OCI-LY1 (cell line): ENCODE measurements at regions not wholly inside any gene's neighbourhood (a gene's known extent, or its start where the extent isn't known, plus 50 kb on each side); places are given as distances from the start of the nearest gene placed in this dataset.

ENCODE experiments used
- H2AFZ ChIP-seq: fragments of 200-600 bp; sonication (generic), shearing (Covaris generic); 2 replicates; pipeline ENCODE4 v1.6.0; 2014; ENCODE audit warnings: antibody characterized with exemption, mild to moderate bottlenecking, low read length
- H3F3A ChIP-seq: fragments of 200-600 bp; sonication (generic), shearing (Covaris generic); 2 replicates; pipeline ENCODE4 v1.6.0; 2014; ENCODE audit warnings: mild to moderate bottlenecking, antibody characterized with exemption, low read length, moderate library complexity; ENCODE audit not compliant: insufficient read depth
- H3K27ac ChIP-seq: fragments of 200-600 bp; sonication (generic); 2 replicates; pipeline ENCODE4 v1.5.1; 2014; ENCODE audit warnings: low read length, mixed run types, mild to moderate bottlenecking, low read depth; ENCODE audit not compliant: poor library complexity, severe bottlenecking
- H3K27me3 ChIP-seq: fragments of 200-600 bp; sonication (generic); 2 replicates; pipeline ENCODE4 v1.6.0; 2014; ENCODE audit warnings: antibody characterized with exemption, mild to moderate bottlenecking, low read length, moderate library complexity; ENCODE audit not compliant: insufficient read depth
- H3K36me3 ChIP-seq: fragments of 200-600 bp; sonication (generic); 2 replicates; pipeline ENCODE4 v1.6.1; 2014; ENCODE audit warnings: mild to moderate bottlenecking, antibody characterized with exemption, low read length, moderate library complexity, mixed read lengths; ENCODE audit not compliant: insufficient read depth
- H3K4me1 ChIP-seq: fragments of 200-600 bp; sonication (generic); 2 replicates; pipeline ENCODE4 v1.5.1; 2014; ENCODE audit warnings: mild to moderate bottlenecking, low read length, moderate library complexity; ENCODE audit not compliant: insufficient read depth, severe bottlenecking
- H3K4me2 ChIP-seq: fragments of 200-600 bp; sonication (generic), shearing (Covaris generic); 2 replicates; pipeline ENCODE4 v1.6.1; 2014; ENCODE audit warnings: low read length
- H3K4me3 ChIP-seq: fragments of 200-600 bp; sonication (generic); 2 replicates; pipeline ENCODE4 v1.5.1; 2014; ENCODE audit warnings: low read length, low read depth, mild to moderate bottlenecking, mixed read lengths; ENCODE audit not compliant: poor library complexity, severe bottlenecking
- H3K79me2 ChIP-seq: fragments of 200-600 bp; shearing (Covaris generic); 2 replicates; pipeline ENCODE4 v1.6.1; 2016; ENCODE audit warnings: mixed run types, low read length, mixed read lengths; ENCODE audit not compliant: insufficient read depth
- H3K9ac ChIP-seq: fragments of 200-600 bp; sonication (generic), shearing (Covaris generic); 2 replicates; pipeline ENCODE4 v1.6.1; 2014; ENCODE audit warnings: mild to moderate bottlenecking, low read length, mixed read lengths
- H3K9me2 ChIP-seq: fragments of 200-600 bp; sonication (generic), shearing (Covaris generic); 2 replicates; pipeline ENCODE4 v1.6.1; 2014; ENCODE audit warnings: low read depth, mild to moderate bottlenecking, low read length, mixed read lengths
- H3K9me3 ChIP-seq: fragments of 200-600 bp; shearing (Covaris generic); 2 replicates; pipeline ENCODE4 v1.6.1; 2014; ENCODE audit warnings: low read length, mixed read lengths
- H4K20me1 ChIP-seq: fragments of 200-600 bp; sonication (generic), shearing (Covaris generic); 2 replicates; pipeline ENCODE4 v1.6.0; 2016; ENCODE audit warnings: mild to moderate bottlenecking, low read length; ENCODE audit not compliant: insufficient read depth
- CTCF ChIP-seq: fragments of 200-600 bp; sonication (generic), shearing (Covaris generic); IDR thresholded peaks from 2 replicates; pipeline ENCODE4 v1.5.1; 2017; ENCODE audit warnings: mild to moderate bottlenecking, antibody characterized with exemption, low read length, moderate library complexity, mixed read lengths
- EZH2 ChIP-seq: fragments of 200-600 bp; sonication (generic), shearing (Covaris generic); IDR thresholded peaks from 2 replicates; pipeline ENCODE4 v1.8.0; 2017; ENCODE audit warnings: borderline replicate concordance, mixed run types, mild to moderate bottlenecking, antibody characterized with exemption, low read length, moderate library complexity, mixed read lengths

- Histone ChIP-seq H2AFZ (no peak overlapping the region), H4K20me1 (no peaks in the 10 kb centered on the region), H3K9me2 (no peaks in the 10 kb centered on the region), H3K4me3 (no peak overlapping the region), H3K27me3 (no peaks in the 10 kb centered on the region), H3K9me3 (no peaks in the 10 kb centered on the region), H3K27ac (no peak overlapping the region), H3K4me2 (no peak overlapping the region), H3K9ac (no peak overlapping the region), H3K36me3 (no peaks in the 10 kb centered on the region), H3K79me2 (no peaks in the 10 kb centered on the region), H3F3A (no peaks in the 10 kb centered on the region), H3K4me1 (no peaks in the 10 kb centered on the region)
- no peak for TF ChIP-seq EZH2
- TF ChIP-seq CTCF = no peak
Observed at GRCh38 chr13:48849515-48849914, 126.2 kb upstream of the FNDC3A start.

- Histone ChIP-seq H3K27me3 (no peaks in the 10 kb centered on the region), H3K4me2 (no peak overlapping the region)
Observed at GRCh38 chr13:48851707-48852106, 124.0 kb upstream of the FNDC3A start.

GRCh38 chr13:48852911-48853727 is 122.6 kb upstream of the FNDC3A start:
- Histone ChIP-seq H3K9me3 (no peaks in the 10 kb centered on the region), H3K4me2 (no peak overlapping the region), H3K9me2 (no peaks in the 10 kb centered on the region), H3K79me2 (no peaks in the 10 kb centered on the region), H3F3A (no peaks in the 10 kb centered on the region), H4K20me1 (no peaks in the 10 kb centered on the region), H3K27me3 (no peaks in the 10 kb centered on the region), H3K9ac (no peak overlapping the region), H3K36me3 (no peaks in the 10 kb centered on the region), H3K4me1 (no peaks in the 10 kb centered on the region), H3K27ac (no peak overlapping the region), H2AFZ (no peak overlapping the region), H3K4me3 (no peak overlapping the region)
- TF ChIP-seq EZH2 (no peak), CTCF (no peak)

More at GRCh38 chr13:48851707-48852106, 124.0 kb upstream of the FNDC3A start:
- Histone ChIP-seq H3K79me2 (no peaks in the 10 kb centered on the region), H3K4me1 (no peaks in the 10 kb centered on the region), H3F3A (no peaks in the 10 kb centered on the region), H3K4me3 (no peak overlapping the region), H4K20me1 (no peaks in the 10 kb centered on the region), H3K36me3 (no peaks in the 10 kb centered on the region), H3K9me2 (no peaks in the 10 kb centered on the region), H3K9me3 (no peaks in the 10 kb centered on the region), H3K27ac (no peak overlapping the region), H3K9ac (no peak overlapping the region), H2AFZ (no peak overlapping the region)
- TF ChIP-seq EZH2 (no peak), CTCF (no peak)
